ENCODE measurements at regions not wholly inside any gene's neighbourhood (a gene's known extent, or its start where the extent isn't known, plus 50 kb on each side); places are given as distances from the start of the nearest gene placed in this dataset.

DNA sequence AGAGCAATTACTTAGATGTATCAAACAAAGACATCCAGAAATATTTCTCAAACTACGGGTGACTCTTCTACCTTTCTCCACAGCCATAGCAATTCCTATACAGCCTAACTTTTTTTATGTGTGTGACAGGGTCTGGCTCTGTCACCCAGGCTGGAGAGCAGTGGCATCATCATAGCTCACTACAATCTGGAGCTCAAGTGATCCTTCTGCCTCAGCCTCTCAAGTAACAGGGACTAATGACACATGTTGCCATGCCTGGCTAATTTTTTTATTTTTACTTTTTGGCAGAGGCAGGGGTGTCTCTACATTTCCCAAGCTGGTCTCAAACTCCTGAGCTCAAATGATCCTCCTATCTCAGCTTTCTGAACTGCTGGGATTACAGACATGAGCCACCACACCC, 328.9 kb upstream of the NT5C1B start:
- TF ChIP-seq, protein P1, sequence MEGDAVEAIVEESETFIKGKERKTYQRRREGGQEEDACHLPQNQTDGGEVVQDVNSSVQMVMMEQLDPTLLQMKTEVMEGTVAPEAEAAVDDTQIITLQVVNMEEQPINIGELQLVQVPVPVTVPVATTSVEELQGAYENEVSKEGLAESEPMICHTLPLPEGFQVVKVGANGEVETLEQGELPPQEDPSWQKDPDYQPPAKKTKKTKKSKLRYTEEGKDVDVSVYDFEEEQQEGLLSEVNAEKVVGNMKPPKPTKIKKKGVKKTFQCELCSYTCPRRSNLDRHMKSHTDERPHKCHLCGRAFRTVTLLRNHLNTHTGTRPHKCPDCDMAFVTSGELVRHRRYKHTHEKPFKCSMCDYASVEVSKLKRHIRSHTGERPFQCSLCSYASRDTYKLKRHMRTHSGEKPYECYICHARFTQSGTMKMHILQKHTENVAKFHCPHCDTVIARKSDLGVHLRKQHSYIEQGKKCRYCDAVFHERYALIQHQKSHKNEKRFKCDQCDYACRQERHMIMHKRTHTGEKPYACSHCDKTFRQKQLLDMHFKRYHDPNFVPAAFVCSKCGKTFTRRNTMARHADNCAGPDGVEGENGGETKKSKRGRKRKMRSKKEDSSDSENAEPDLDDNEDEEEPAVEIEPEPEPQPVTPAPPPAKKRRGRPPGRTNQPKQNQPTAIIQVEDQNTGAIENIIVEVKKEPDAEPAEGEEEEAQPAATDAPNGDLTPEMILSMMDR (IDR thresholded peaks at IDR 0.05) = no peak
- TF ChIP-seq POLR2A (IDR thresholded peaks at IDR 0.05) = no peak
